CD8-positive, alpha-beta memory T cell (primary cell): ENCODE measurements at regions not wholly inside any gene's neighbourhood (a gene's known extent, or its start where the extent isn't known, plus 50 kb on each side); places are given as distances from the start of the nearest gene placed in this dataset.
"Not testable (repeated sequence)": the region's sequence is repeated elsewhere in the genome, so short reads cannot be mapped to it uniquely, and the experiment has no call there.

Source experiments
- CTCF ChIA-PET: fragments of 350-600 bp; sonication (Branson Sonifier 250); formaldehyde crosslinking; loops from one replicate; lab custom pipeline; 2021; ENCODE audit warnings: antibody characterized with exemption; lab: Charles Lee
- POLR2A ChIA-PET: fragments of 350-600 bp; sonication (Branson Sonifier 250); formaldehyde crosslinking; loops from one replicate; lab custom pipeline; 2021; ENCODE audit warnings: antibody characterized with exemption; lab: Charles Lee
- DNase-seq, 5 donors: peaks; one replicate each; pipeline versions ENCODE4 v3.0.0 to v3.0.0-alpha.2; 2020 to 2022; ENCODE audit warnings: mixed read lengths in 1 of 5
- H3K27ac ChIP-seq: one replicate; pipeline ENCODE4 v1.7.0; 2013; ENCODE audit warnings: low read depth, mild to moderate bottlenecking, low read length, moderate library complexity
- H3K27me3 ChIP-seq: 2 replicates; pipeline ENCODE4 v1.7.0; 2013; ENCODE audit warnings: low read length, mild to moderate bottlenecking; ENCODE audit not compliant: insufficient read depth, poor library complexity, severe bottlenecking
- H3K36me3 ChIP-seq: 2 replicates; pipeline ENCODE4 v1.7.0; 2013; ENCODE audit warnings: mild to moderate bottlenecking, low read length, moderate library complexity; ENCODE audit not compliant: insufficient read depth
- H3K4me1 ChIP-seq: 2 replicates; pipeline ENCODE4 v1.7.0; 2013; ENCODE audit warnings: mild to moderate bottlenecking, low read length, moderate library complexity; ENCODE audit not compliant: insufficient read depth
- H3K4me3 ChIP-seq: 2 replicates; pipeline ENCODE4 v1.7.0; 2013; ENCODE audit warnings: mild to moderate bottlenecking, low read length
- H3K9me3 ChIP-seq: 2 replicates; pipeline ENCODE4 v1.7.0; 2013; ENCODE audit warnings: mild to moderate bottlenecking, low read length
- H3K27ac Mint-ChIP-seq, 8 donors: one replicate each; pipeline ENCODE4 v1.8.0; 2020 to 2021; ENCODE audit warnings: mixed read lengths in 8 of 8, mild to moderate bottlenecking in 6 of 8, inconsistent platforms in 3 of 8, moderate library complexity in 3 of 8
- H3K27me3 Mint-ChIP-seq, 2 donors: one replicate each; pipeline ENCODE4 v1.8.0; 2020 to 2021; ENCODE audit warnings: mixed read lengths in 2 of 2, mild to moderate bottlenecking in 1 of 2, moderate library complexity in 1 of 2
- H3K36me3 Mint-ChIP-seq, 3 donors: one replicate each; pipeline ENCODE4 v1.8.0; 2020 to 2021; ENCODE audit warnings: mixed read lengths in 3 of 3, inconsistent platforms in 1 of 3, mild to moderate bottlenecking in 1 of 3
- H3K4me1 Mint-ChIP-seq, 3 donors: one replicate each; pipeline ENCODE4 v1.8.0; 2020 to 2021; ENCODE audit warnings: mixed read lengths in 3 of 3, inconsistent platforms in 1 of 3, mild to moderate bottlenecking in 1 of 3
- H3K4me3 Mint-ChIP-seq, 7 donors: one replicate each; pipeline ENCODE4 v1.8.0; 2020 to 2021; ENCODE audit warnings: mixed read lengths in 7 of 7, mild to moderate bottlenecking in 6 of 7, moderate library complexity in 4 of 7, inconsistent platforms in 2 of 7
- H3K9me3 Mint-ChIP-seq, 5 donors: one replicate each; pipeline ENCODE4 v1.8.0; 2020 to 2022; ENCODE audit warnings: mixed read lengths in 5 of 5, mild to moderate bottlenecking in 3 of 5, moderate library complexity in 2 of 5, inconsistent platforms in 1 of 5

GRCh38 chr9:108775901-108776306 lies 79.9 kb downstream of the ACTL7B start:
- no peaks in the 10 kb centered on the region for H3K9me3 Mint-ChIP-seq
- DNase-seq, result no peak
- Histone ChIP-seq H3K9me3 (no peaks in the 10 kb centered on the region), H3K27me3 (no peaks in the 10 kb centered on the region), H3K4me1 (no peaks in the 10 kb centered on the region), H3K27ac (no peak overlapping the region), H3K36me3 (no peaks in the 10 kb centered on the region), H3K4me3 (no peak overlapping the region)
- H3K27me3 Mint-ChIP-seq, result peaks cover 4 to 27% of the 10 kb centered on the region in 2 donors
- H3K27ac Mint-ChIP-seq, result no peak overlapping the region
- ChIA-PET POLR2A (no interaction called here), CTCF (interaction anchor here (1.0 kb wide), 1 partner anchor 15 kb away, joined by 3 read pairs; no protein-coding TSS in a partner anchor)
- H3K4me3 Mint-ChIP-seq, result no peak overlapping the region
- no peaks in the 10 kb centered on the region for H3K36me3 Mint-ChIP-seq
- H3K4me1 Mint-ChIP-seq, result no peaks in the 10 kb centered on the region

GRCh38 chr9:108774088-108774487 lies 81.7 kb downstream of the ACTL7B start:
- H3K27ac Mint-ChIP-seq, result not testable (repeated sequence)

GRCh38 chr9:108772301-108772894 lies 83.4 kb downstream of the ACTL7B start:
- ChIA-PET POLR2A (no interaction called here), CTCF (no interaction called here)
- H3K36me3 Mint-ChIP-seq, result no peaks in the 10 kb centered on the region

More at GRCh38 chr9:108774088-108774487, 81.7 kb downstream of the ACTL7B start:
- H3K9me3 ChIP-seq, H3K4me3 ChIP-seq, H3K36me3 Mint-ChIP-seq, DNase-seq, H3K4me3 Mint-ChIP-seq, H3K4me1 ChIP-seq, POLR2A ChIA-PET, H3K27me3 ChIP-seq, CTCF ChIA-PET, H3K36me3 ChIP-seq, H3K27ac ChIP-seq, H3K4me1 Mint-ChIP-seq, H3K9me3 Mint-ChIP-seq: not testable (repeated sequence)
- H3K27me3 Mint-ChIP-seq, result peaks cover 4 to 17% of the 10 kb centered on the region in 2 donors

GRCh38 chr9:108768744-108769143 lies 87.0 kb downstream of the ACTL7B start:
- Mint-ChIP-seq H3K4me1 (no peaks in the 10 kb centered on the region), H3K36me3 (no peaks in the 10 kb centered on the region), H3K27ac (no peak overlapping the region), H3K9me3 (peaks cover 0 to 3% (median 0%) of the 10 kb centered on the region in 5 donors), H3K27me3 (peaks cover 0 to 6% of the 10 kb centered on the region in 2 donors), H3K4me3 (no peak overlapping the region)
- Histone ChIP-seq H3K9me3 (no peaks in the 10 kb centered on the region), H3K27ac (no peak overlapping the region), H3K36me3 (no peaks in the 10 kb centered on the region), H3K4me3 (no peak overlapping the region), H3K4me1 (no peaks in the 10 kb centered on the region), H3K27me3 (no peaks in the 10 kb centered on the region)
- POLR2A ChIA-PET, result no interaction called here
- CTCF ChIA-PET, result no interaction called here
- no peak for DNase-seq

More at GRCh38 chr9:108772301-108772894, 83.4 kb downstream of the ACTL7B start:
- Histone ChIP-seq H3K27me3 (no peaks in the 10 kb centered on the region), H3K9me3 (no peaks in the 10 kb centered on the region), H3K27ac (no peak overlapping the region), H3K36me3 (no peaks in the 10 kb centered on the region), H3K4me1 (no peaks in the 10 kb centered on the region), H3K4me3 (no peak overlapping the region)
- H3K27ac Mint-ChIP-seq, result no peak overlapping the region
- H3K4me1 Mint-ChIP-seq, result no peaks in the 10 kb centered on the region
- H3K27me3 Mint-ChIP-seq, result peaks cover 0 to 3% of the 10 kb centered on the region in 2 donors
- H3K4me3 Mint-ChIP-seq, result no peak overlapping the region
- peaks cover 0 to 3% (median 0%) of the 10 kb centered on the region in 5 donors for H3K9me3 Mint-ChIP-seq
- no peak for DNase-seq

- no peaks in the 10 kb centered on the region for H3K9me3 ChIP-seq
- Mint-ChIP-seq H3K27me3 (peaks cover 0 to 6% of the 10 kb centered on the region in 2 donors), H3K9me3 (peaks cover 0 to 3% (median 0%) of the 10 kb centered on the region in 5 donors), H3K4me3 (no peak overlapping the region), H3K4me1 (no peaks in the 10 kb centered on the region), H3K36me3 (no peaks in the 10 kb centered on the region), H3K27ac (no peak overlapping the region)
- no peak for DNase-seq
- CTCF ChIA-PET, result no interaction called here
- no peak overlapping the region for H3K27ac ChIP-seq
- H3K4me3 ChIP-seq, result no peak overlapping the region
- no peaks in the 10 kb centered on the region for H3K36me3 ChIP-seq
- POLR2A ChIA-PET, result no interaction called here
- no peaks in the 10 kb centered on the region for H3K27me3 ChIP-seq
- no peaks in the 10 kb centered on the region for H3K4me1 ChIP-seq
These were observed 89.1 kb downstream of the ACTL7B start for GRCh38 chr9:108766626-108767161.

GRCh38 chr9:108765265-108765664 lies 90.5 kb downstream of the ACTL7B start:
- ChIA-PET CTCF (no interaction called here), POLR2A (no interaction called here)
- Mint-ChIP-seq H3K27ac (no peak overlapping the region), H3K4me1 (peaks cover 0 to 4% (median 0%) of the 10 kb centered on the region in 3 donors), H3K27me3 (peaks cover 2 to 6% of the 10 kb centered on the region in 2 donors), H3K4me3 (no peak overlapping the region), H3K9me3 (peaks cover 0 to 3% (median 0%) of the 10 kb centered on the region in 5 donors), H3K36me3 (no peaks in the 10 kb centered on the region)
- H3K27me3 ChIP-seq, result no peaks in the 10 kb centered on the region
- H3K4me3 ChIP-seq, result no peak overlapping the region
- H3K36me3 ChIP-seq, result no peaks in the 10 kb centered on the region
- DNase-seq, result no peak
- H3K27ac ChIP-seq, result no peak overlapping the region
- H3K4me1 ChIP-seq, result no peaks in the 10 kb centered on the region
- no peaks in the 10 kb centered on the region for H3K9me3 ChIP-seq

GRCh38 chr9:108762348-108763055 lies 93.3 kb downstream of the ACTL7B start:
- Histone ChIP-seq H3K27me3 (no peaks in the 10 kb centered on the region), H3K4me3 (no peak overlapping the region), H3K4me1 (no peaks in the 10 kb centered on the region), H3K36me3 (no peaks in the 10 kb centered on the region), H3K9me3 (no peaks in the 10 kb centered on the region), H3K27ac (no peak overlapping the region)
- Mint-ChIP-seq H3K4me1 (peaks cover 0 to 4% (median 0%) of the 10 kb centered on the region in 3 donors), H3K36me3 (peaks cover 0 to 3% (median 0%) of the 10 kb centered on the region in 3 donors), H3K27ac (no peak overlapping the region), H3K4me3 (no peak overlapping the region), H3K27me3 (peaks cover 4 to 6% of the 10 kb centered on the region in 2 donors), H3K9me3 (peaks cover 0 to 3% (median 1%) of the 10 kb centered on the region in 5 donors)
- POLR2A ChIA-PET, result no interaction called here
- CTCF ChIA-PET, result no interaction called here
- DNase-seq, result no peak
